ENCODE measurements at regions not wholly inside any gene's neighbourhood (a gene's known extent, or its start where the extent isn't known, plus 50 kb on each side); places are given as distances from the start of the nearest gene placed in this dataset.
"Not testable (repeated sequence)": the region's sequence is repeated elsewhere in the genome, so short reads cannot be mapped to it uniquely, and the experiment has no call there.

- DNase-seq = no peak
Measured at GRCh38 chr5:128668921-128669320, 130.9 kb upstream of the FBN2 start.

GRCh38 chr5:128669803-128670202 is 131.8 kb upstream of the FBN2 start:
- no peak for DNase-seq

GRCh38 chr5:128671943-128672342 is 133.9 kb upstream of the FBN2 start:
- DNase-seq = no peak

GRCh38 chr5:128673000-128673399 is 135.0 kb upstream of the FBN2 start:
- DNase-seq = no peak

GRCh38 chr5:128673411-128673957 is 135.4 kb upstream of the FBN2 start:
- DNase-seq = no peak

- DNase-seq = no peak
Measured at GRCh38 chr5:128673970-128674369, 135.9 kb upstream of the FBN2 start.

- peak; percentile 7 for DNase-seq
Measured at GRCh38 chr5:128674837-128675446, 136.9 kb upstream of the FBN2 start.

- no peak for DNase-seq
Measured at GRCh38 chr5:128681096-128681495, 143.1 kb upstream of the FBN2 start.

- no peak for DNase-seq
Measured at GRCh38 chr5:128681764-128682592, 143.9 kb upstream of the FBN2 start.

GRCh38 chr5:128682669-128683068 is 144.6 kb upstream of the FBN2 start:
- no peak for DNase-seq

- no peak for DNase-seq
Measured at GRCh38 chr5:128684961-128685360, 146.9 kb upstream of the FBN2 start.

GRCh38 chr5:128687930-128688329 is 149.9 kb upstream of the FBN2 start:
- DNase-seq = no peak

- DNase-seq = no peak
Measured at GRCh38 chr5:128693764-128694163, 155.7 kb upstream of the FBN2 start.

- no peak for DNase-seq
Measured at GRCh38 chr5:128695791-128696530, 157.9 kb upstream of the FBN2 start.

- no peak for DNase-seq
Measured at GRCh38 chr5:128701301-128701700, 163.3 kb upstream of the FBN2 start.

- no peak for DNase-seq
Measured at GRCh38 chr5:128703322-128703721, 165.3 kb upstream of the FBN2 start.

GRCh38 chr5:128706269-128706668 is 168.2 kb upstream of the FBN2 start:
- no peak for DNase-seq

GRCh38 chr5:128708841-128709240 is 170.8 kb upstream of the FBN2 start:
- no peak for DNase-seq

- DNase-seq = no peak
Measured at GRCh38 chr5:128711216-128711615, 173.2 kb upstream of the FBN2 start.

GRCh38 chr5:128714551-128714950 is 176.5 kb upstream of the FBN2 start:
- DNase-seq = no peak

- DNase-seq = no peak
Measured at GRCh38 chr5:128722551-128722950, 184.5 kb upstream of the FBN2 start.

- DNase-seq = not testable (repeated sequence)
Measured at GRCh38 chr5:128730021-128730420, 192.0 kb upstream of the FBN2 start.

GRCh38 chr5:128735656-128736055 is 197.6 kb upstream of the FBN2 start:
- DNase-seq = not testable (repeated sequence)

GRCh38 chr5:128736553-128736952 is 198.5 kb upstream of the FBN2 start:
- DNase-seq = no peak
